ENCODE measurements at regions not wholly inside any gene's neighbourhood (a gene's known extent, or its start where the extent isn't known, plus 50 kb on each side); places are given as distances from the start of the nearest gene placed in this dataset.

- TF ChIP-seq EZH2phosphoT487 (IDR thresholded peaks at IDR 0.05; ENCODE audit: insufficient read depth, low read depth) (no peak), EZH2 (IDR thresholded peaks at IDR 0.05; ENCODE audit: insufficient read depth, poor library complexity, severe bottlenecking) (no peak)
Observed at GRCh38 chr3:107988460-107989175, 102.2 kb downstream of the CD47 start.
